GM12878 (cell line): ENCODE measurements at regions not wholly inside any gene's neighbourhood (a gene's known extent, or its start where the extent isn't known, plus 50 kb on each side); places are given as distances from the start of the nearest gene placed in this dataset.
A peak's percentile ranks its signal among the peaks of the same experiment; 100 is the strongest.

Source experiments
- ATAC-seq: fragments of 200-7000 bp; cut with Tn5 transposase; 3 replicates; pipeline ENCODE4 v1.9.1; 2020; ENCODE audit warnings: mild to moderate bottlenecking, moderate library complexity
- BruUV-seq: library from RNA; stranded (reverse); fragments of 400-500 nt; replicated peaks from 2 replicates; lab custom pipeline; 2021; lab: Mats Ljungman, UMichigan
- CTCF ChIA-PET: fragments of 300-600 bp; sonication (Branson Sonifier 250); formaldehyde crosslinking; extraction: SDS; loops from one replicate; lab custom pipeline; 2021; ENCODE audit warnings: inconsistent platforms; lab: Yijun Ruan, JAX
- POLR2A ChIA-PET: fragments of 350-600 bp; formaldehyde crosslinking; extraction: SDS; loops from one replicate; lab custom pipeline; 2021; ENCODE audit warnings: inconsistent platforms; lab: Charles Lee
- RAD21 ChIA-PET: fragments of 300-600 bp; sonication (Branson Sonifier 250); formaldehyde crosslinking; loops from one replicate; lab custom pipeline; 2023; ENCODE audit warnings: antibody characterized with exemption; ENCODE audit not compliant: unreplicated experiment; lab: Charles Lee
- SMC1A ChIA-PET: fragments of 300-600 bp; sonication (Branson Sonifier 250); formaldehyde crosslinking; loops from one replicate; lab custom pipeline; 2023; ENCODE audit not compliant: unreplicated experiment, uncharacterized antibody; lab: Charles Lee
- DNase-seq: peaks from one replicate; pipeline ENCODE4 v3.0.0-alpha.2; 2011; ENCODE audit warnings: low read depth, low spot score
- FAIRE-seq: peaks from 3 replicates; lab custom pipeline; 2011; peaks lifted over from hg19 to GRCh38; lab: Jason Lieb, UNC
- H2AFZ ChIP-seq: 2 replicates; pipeline ENCODE4 v1.6.0; 2011; ENCODE audit warnings: low read depth, low read length, control low read depth; ENCODE audit not compliant: control insufficient read depth
- H3K27ac ChIP-seq: 2 replicates; pipeline ENCODE4 v1.5.1; 2011; ENCODE audit warnings: control low read depth; ENCODE audit not compliant: control insufficient read depth, insufficient read depth
- H3K27me3 ChIP-seq, 2 experiments: replicated peaks in 1 of 2; 2 replicates each; pipeline versions ENCODE4 v1.6.0 to v1.6.1; 2011; ENCODE audit warnings: low read length in 1 of 2; ENCODE audit not compliant: control insufficient read depth in 2 of 2, insufficient read depth in 2 of 2
- H3K36me3 ChIP-seq, 2 experiments: 2 replicates each; pipeline ENCODE4 v1.5.1; 2011; ENCODE audit warnings: low read length in 1 of 2; ENCODE audit not compliant: control insufficient read depth in 2 of 2, insufficient read depth in 2 of 2
- H3K4me1 ChIP-seq: 2 replicates; pipeline ENCODE4 v1.6.1; 2011; ENCODE audit warnings: mild to moderate bottlenecking, low read length, moderate library complexity, mixed read lengths; ENCODE audit not compliant: control insufficient read depth, insufficient read depth
- H3K4me2 ChIP-seq: 2 replicates; pipeline ENCODE4 v1.6.0; 2011; ENCODE audit warnings: control low read depth; ENCODE audit not compliant: control insufficient read depth, insufficient read depth
- H3K4me3 ChIP-seq: fragments of 200-600 bp; sonication (generic); 2 replicates; pipeline ENCODE4 v1.5.1; 2016
- H3K79me2 ChIP-seq: 2 replicates; pipeline ENCODE4 v1.6.0; 2011; ENCODE audit warnings: low read length; ENCODE audit not compliant: control insufficient read depth, insufficient read depth
- H3K9ac ChIP-seq: 2 replicates; pipeline ENCODE4 v1.8.0; 2011; ENCODE audit warnings: low read length, control low read depth, mixed read lengths; ENCODE audit not compliant: control insufficient read depth, insufficient read depth
- H3K9me3 ChIP-seq: replicated peaks from 3 replicates; pipeline ENCODE4 v1.5.1; 2011; ENCODE audit warnings: mild to moderate bottlenecking, low read length; ENCODE audit not compliant: control insufficient read depth, insufficient read depth
- H4K20me1 ChIP-seq: 2 replicates; pipeline ENCODE4 v1.6.0; 2011; ENCODE audit not compliant: control insufficient read depth, insufficient read depth
- BMI1 ChIP-seq: fragments of 450-650 bp; IDR thresholded peaks from 2 replicates; pipeline ENCODE4 v1.6.1; 2016; ENCODE audit warnings: mild to moderate bottlenecking, moderate library complexity, borderline replicate concordance
- ETV6 ChIP-seq, 2 experiments: fragments of 450-650 bp in 1 of 2; IDR thresholded peaks in 1 of 2; conservative IDR thresholded peaks in 1 of 2; 2 replicates each; pipeline ENCODE4 v1.6.1; 2014; ENCODE audit warnings: antibody characterized with exemption in 1 of 2, borderline replicate concordance in 1 of 2, low read depth in 1 of 2, mild to moderate bottlenecking in 1 of 2, moderate library complexity in 1 of 2
- IKZF2 ChIP-seq, 2 experiments: fragments of 450-650 bp; IDR thresholded peaks; 2 replicates each; pipeline ENCODE4 v1.6.1; 2017; ENCODE audit warnings: mild to moderate bottlenecking in 2 of 2, moderate library complexity in 2 of 2
- NBN ChIP-seq: fragments of 450-650 bp; IDR thresholded peaks from 2 replicates; pipeline ENCODE4 v1.6.1; 2016
- NR2C2 ChIP-seq: IDR thresholded peaks from 2 replicates; pipeline ENCODE4 v1.6.1; 2011; ENCODE audit warnings: borderline replicate concordance, low read depth; ENCODE audit not compliant: control insufficient read depth, insufficient read length
- RBBP5 ChIP-seq: fragments of 200-600 bp; sonication (generic); conservative IDR thresholded peaks from 2 replicates; pipeline ENCODE4 v1.6.1; 2016
- SP1 ChIP-seq: IDR thresholded peaks from one replicate; pipeline ENCODE4 v1.6.1; 2011; ENCODE audit warnings: low read depth, low read length
- STAT3 ChIP-seq: IDR thresholded peaks from 2 replicates; pipeline ENCODE4 v1.6.1; 2011; ENCODE audit warnings: low read depth, low read length, improper control_type of control experiment
- WGBS: methylation state at CpG from one replicate; pipeline ENCODE4 v1.1.6; 2016; ENCODE audit warnings: low lambda C conversion rate; ENCODE audit not compliant: insufficient replicate concordance, insufficient coverage; ENCODE audit errors: missing lambda C conversion rate; 5-methylcytosine and 5-hydroxymethylcytosine counted together
- in situ Hi-C: fragments of 300-500 bp; cut with MboI; formaldehyde crosslinking; loops from 9 replicates; pipeline ENCODE4 v1.14.3; 2018; ENCODE audit warnings: mixed read lengths
- intact Hi-C: fragments of 100-400 bp; cut with micrococcal nuclease; formaldehyde crosslinking; loops from one replicate; pipeline ENCODE4 v1.14.2; 2022; ENCODE audit not compliant: unreplicated experiment
- TF ChIP-seq, protein P1 (sequence below): fragments of 450-650 bp; IDR thresholded peaks from 2 replicates; pipeline ENCODE4 v1.6.1; 2017; ENCODE audit warnings: mild to moderate bottlenecking
- TF ChIP-seq, protein P2 (sequence below): fragments of 450-650 bp; IDR thresholded peaks from 2 replicates; pipeline ENCODE4 v1.6.1; 2016; ENCODE audit warnings: mild to moderate bottlenecking, moderate library complexity, borderline replicate concordance
- TF ChIP-seq, protein P3 (sequence below): fragments of 450-650 bp; formaldehyde crosslinking; IDR thresholded peaks from 2 replicates; pipeline ENCODE4 v1.4.0; 2022; ENCODE audit warnings: mild to moderate bottlenecking, moderate library complexity
- TF ChIP-seq, protein P4 (sequence below): fragments of 450-650 bp; formaldehyde crosslinking; IDR thresholded peaks from 2 replicates; pipeline ENCODE4 v1.5.0; 2022; ENCODE audit warnings: mild to moderate bottlenecking, missing genetic modification characterization

DNA sequence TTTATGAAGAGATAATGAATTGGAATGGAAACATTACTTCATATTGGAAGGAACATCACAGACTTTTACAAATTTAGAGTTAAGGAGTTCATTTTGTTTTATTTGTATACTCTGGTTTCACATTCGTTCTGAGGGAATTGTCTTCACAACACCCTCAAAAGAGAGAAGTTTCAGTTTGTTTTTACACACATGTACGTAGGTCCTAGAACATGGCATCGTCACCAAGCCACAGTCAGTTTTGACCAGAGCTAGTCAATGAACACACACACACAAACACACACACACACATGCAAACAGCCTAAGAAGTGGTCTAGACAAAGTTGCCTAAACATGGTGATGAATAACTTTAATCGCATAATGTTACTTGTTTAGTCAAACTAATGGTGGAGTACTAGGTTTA, 427.9 kb upstream of the BCHE start:
- Histone ChIP-seq H3K27me3 (no peaks in the 10 kb centered on the region), H3K36me3 (no peaks in the 10 kb centered on the region), H4K20me1 (no peaks in the 10 kb centered on the region), H2AFZ (no peak overlapping the region), H3K9me3 (no peaks in the 10 kb centered on the region), H3K27ac (no peak overlapping the region), H3K4me2 (no peak overlapping the region), H3K4me1 (no peaks in the 10 kb centered on the region), H3K4me3 (no peak overlapping the region), H3K79me2 (no peaks in the 10 kb centered on the region), H3K9ac (no peak overlapping the region)
- intact Hi-C loops = no loop called here
- ChIA-PET CTCF (no interaction called here), RAD21 (no interaction called here), SMC1A (interaction anchor here (0.8 to 0.9 kb wide), 2 partner anchors 9 to 642 kb away, joined by 3 read pairs; no protein-coding TSS in a partner anchor), POLR2A (no interaction called here)
- BruUV-seq = no TSS peak
- in situ Hi-C loops = no loop called here
- 21% methylated on average over 4 of the region's 4 CpGs for WGBS
- ATAC-seq (peak; percentile 70), FAIRE-seq (no peak), DNase-seq (no peak)
- TF ChIP-seq, protein P1, sequence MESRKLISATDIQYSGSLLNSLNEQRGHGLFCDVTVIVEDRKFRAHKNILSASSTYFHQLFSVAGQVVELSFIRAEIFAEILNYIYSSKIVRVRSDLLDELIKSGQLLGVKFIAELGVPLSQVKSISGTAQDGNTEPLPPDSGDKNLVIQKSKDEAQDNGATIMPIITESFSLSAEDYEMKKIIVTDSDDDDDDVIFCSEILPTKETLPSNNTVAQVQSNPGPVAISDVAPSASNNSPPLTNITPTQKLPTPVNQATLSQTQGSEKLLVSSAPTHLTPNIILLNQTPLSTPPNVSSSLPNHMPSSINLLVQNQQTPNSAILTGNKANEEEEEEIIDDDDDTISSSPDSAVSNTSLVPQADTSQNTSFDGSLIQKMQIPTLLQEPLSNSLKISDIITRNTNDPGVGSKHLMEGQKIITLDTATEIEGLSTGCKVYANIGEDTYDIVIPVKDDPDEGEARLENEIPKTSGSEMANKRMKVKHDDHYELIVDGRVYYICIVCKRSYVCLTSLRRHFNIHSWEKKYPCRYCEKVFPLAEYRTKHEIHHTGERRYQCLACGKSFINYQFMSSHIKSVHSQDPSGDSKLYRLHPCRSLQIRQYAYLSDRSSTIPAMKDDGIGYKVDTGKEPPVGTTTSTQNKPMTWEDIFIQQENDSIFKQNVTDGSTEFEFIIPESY = no peak
- TF ChIP-seq, protein P2, sequence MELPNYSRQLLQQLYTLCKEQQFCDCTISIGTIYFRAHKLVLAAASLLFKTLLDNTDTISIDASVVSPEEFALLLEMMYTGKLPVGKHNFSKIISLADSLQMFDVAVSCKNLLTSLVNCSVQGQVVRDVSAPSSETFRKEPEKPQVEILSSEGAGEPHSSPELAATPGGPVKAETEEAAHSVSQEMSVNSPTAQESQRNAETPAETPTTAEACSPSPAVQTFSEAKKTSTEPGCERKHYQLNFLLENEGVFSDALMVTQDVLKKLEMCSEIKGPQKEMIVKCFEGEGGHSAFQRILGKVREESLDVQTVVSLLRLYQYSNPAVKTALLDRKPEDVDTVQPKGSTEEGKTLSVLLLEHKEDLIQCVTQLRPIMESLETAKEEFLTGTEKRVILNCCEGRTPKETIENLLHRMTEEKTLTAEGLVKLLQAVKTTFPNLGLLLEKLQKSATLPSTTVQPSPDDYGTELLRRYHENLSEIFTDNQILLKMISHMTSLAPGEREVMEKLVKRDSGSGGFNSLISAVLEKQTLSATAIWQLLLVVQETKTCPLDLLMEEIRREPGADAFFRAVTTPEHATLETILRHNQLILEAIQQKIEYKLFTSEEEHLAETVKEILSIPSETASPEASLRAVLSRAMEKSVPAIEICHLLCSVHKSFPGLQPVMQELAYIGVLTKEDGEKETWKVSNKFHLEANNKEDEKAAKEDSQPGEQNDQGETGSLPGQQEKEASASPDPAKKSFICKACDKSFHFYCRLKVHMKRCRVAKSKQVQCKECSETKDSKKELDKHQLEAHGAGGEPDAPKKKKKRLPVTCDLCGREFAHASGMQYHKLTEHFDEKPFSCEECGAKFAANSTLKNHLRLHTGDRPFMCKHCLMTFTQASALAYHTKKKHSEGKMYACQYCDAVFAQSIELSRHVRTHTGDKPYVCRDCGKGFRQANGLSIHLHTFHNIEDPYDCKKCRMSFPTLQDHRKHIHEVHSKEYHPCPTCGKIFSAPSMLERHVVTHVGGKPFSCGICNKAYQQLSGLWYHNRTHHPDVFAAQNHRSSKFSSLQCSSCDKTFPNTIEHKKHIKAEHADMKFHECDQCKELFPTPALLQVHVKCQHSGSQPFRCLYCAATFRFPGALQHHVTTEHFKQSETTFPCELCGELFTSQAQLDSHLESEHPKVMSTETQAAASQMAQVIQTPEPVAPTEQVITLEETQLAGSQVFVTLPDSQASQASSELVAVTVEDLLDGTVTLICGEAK = no peak
- TF ChIP-seq ETV6 (conservative IDR thresholded peaks at IDR 0.05 in 1 of 2, IDR thresholded peaks at IDR 0.05 in 1 of 2; ENCODE audit: borderline replicate concordance in 1 of 2, low read depth in 1 of 2) (no peak), STAT3 (no peak), IKZF2 (IDR thresholded peaks at IDR 0.05) (no peak), NR2C2 (no peak), NBN (no peak), RBBP5 (no peak), SP1 (no peak), BMI1 (no peak)
- TF ChIP-seq, protein P3, sequence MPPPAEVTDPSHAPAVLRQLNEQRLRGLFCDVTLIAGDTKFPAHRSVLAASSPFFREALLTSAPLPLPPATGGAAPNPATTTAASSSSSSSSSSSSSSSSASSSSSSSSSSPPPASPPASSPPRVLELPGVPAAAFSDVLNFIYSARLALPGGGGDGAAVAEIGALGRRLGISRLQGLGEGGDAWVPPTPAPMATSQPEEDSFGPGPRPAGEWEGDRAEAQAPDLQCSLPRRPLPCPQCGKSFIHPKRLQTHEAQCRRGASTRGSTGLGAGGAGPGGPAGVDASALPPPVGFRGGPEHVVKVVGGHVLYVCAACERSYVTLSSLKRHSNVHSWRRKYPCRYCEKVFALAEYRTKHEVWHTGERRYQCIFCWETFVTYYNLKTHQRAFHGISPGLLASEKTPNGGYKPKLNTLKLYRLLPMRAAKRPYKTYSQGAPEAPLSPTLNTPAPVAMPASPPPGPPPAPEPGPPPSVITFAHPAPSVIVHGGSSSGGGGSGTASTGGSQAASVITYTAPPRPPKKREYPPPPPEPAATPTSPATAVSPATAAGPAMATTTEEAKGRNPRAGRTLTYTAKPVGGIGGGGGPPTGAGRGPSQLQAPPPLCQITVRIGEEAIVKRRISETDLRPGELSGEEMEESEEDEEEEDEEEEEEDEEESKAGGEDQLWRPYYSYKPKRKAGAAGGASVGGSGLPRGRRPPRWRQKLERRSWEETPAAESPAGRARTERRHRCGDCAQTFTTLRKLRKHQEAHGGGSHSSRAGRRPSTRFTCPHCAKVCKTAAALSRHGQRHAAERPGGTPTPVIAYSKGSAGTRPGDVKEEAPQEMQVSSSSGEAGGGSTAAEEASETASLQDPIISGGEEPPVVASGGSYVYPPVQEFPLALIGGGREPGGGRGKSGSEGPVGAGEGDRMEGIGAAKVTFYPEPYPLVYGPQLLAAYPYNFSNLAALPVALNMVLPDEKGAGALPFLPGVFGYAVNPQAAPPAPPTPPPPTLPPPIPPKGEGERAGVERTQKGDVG (CRISPR knock-in tag) = no peak
- TF ChIP-seq, protein P4, sequence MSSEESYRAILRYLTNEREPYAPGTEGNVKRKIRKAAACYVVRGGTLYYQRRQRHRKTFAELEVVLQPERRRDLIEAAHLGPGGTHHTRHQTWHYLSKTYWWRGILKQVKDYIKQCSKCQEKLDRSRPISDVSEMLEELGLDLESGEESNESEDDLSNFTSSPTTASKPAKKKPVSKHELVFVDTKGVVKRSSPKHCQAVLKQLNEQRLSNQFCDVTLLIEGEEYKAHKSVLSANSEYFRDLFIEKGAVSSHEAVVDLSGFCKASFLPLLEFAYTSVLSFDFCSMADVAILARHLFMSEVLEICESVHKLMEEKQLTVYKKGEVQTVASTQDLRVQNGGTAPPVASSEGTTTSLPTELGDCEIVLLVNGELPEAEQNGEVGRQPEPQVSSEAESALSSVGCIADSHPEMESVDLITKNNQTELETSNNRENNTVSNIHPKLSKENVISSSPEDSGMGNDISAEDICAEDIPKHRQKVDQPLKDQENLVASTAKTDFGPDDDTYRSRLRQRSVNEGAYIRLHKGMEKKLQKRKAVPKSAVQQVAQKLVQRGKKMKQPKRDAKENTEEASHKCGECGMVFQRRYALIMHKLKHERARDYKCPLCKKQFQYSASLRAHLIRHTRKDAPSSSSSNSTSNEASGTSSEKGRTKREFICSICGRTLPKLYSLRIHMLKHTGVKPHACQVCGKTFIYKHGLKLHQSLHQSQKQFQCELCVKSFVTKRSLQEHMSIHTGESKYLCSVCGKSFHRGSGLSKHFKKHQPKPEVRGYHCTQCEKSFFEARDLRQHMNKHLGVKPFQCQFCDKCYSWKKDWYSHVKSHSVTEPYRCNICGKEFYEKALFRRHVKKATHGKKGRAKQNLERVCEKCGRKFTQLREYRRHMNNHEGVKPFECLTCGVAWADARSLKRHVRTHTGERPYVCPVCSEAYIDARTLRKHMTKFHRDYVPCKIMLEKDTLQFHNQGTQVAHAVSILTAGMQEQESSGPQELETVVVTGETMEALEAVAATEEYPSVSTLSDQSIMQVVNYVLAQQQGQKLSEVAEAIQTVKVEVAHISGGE (CRISPR knock-in tag) = no peak
